HUES48 (cell line): ENCODE measurements at regions not wholly inside any gene's neighbourhood (a gene's known extent, or its start where the extent isn't known, plus 50 kb on each side); places are given as distances from the start of the nearest gene placed in this dataset.
"Not testable (repeated sequence)": the region's sequence is repeated elsewhere in the genome, so short reads cannot be mapped to it uniquely, and the experiment has no call there.

Source experiments
- H3K27ac ChIP-seq: one replicate; pipeline ENCODE4 v1.7.0; 2013; ENCODE audit warnings: low read depth, low read length, inconsistent platforms
- H3K27me3 ChIP-seq: 2 replicates; pipeline ENCODE4 v1.6.1; 2013; ENCODE audit warnings: mild to moderate bottlenecking, low read length; ENCODE audit not compliant: control insufficient read depth, insufficient read depth
- H3K36me3 ChIP-seq: 2 replicates; pipeline ENCODE4 v1.6.1; 2013; ENCODE audit warnings: low read length; ENCODE audit not compliant: control insufficient read depth, insufficient read depth
- H3K4me1 ChIP-seq: 2 replicates; pipeline ENCODE4 v1.6.1; 2013; ENCODE audit warnings: mild to moderate bottlenecking, low read length; ENCODE audit not compliant: control insufficient read depth, insufficient read depth
- H3K4me3 ChIP-seq: 2 replicates; pipeline ENCODE4 v1.5.1; 2013; ENCODE audit warnings: mild to moderate bottlenecking, low read depth, low read length
- H3K9ac ChIP-seq: 2 replicates; pipeline ENCODE4 v1.6.1; 2013; ENCODE audit warnings: mild to moderate bottlenecking, low read depth, low read length, moderate library complexity
- H3K9me3 ChIP-seq: 2 replicates; pipeline ENCODE4 v1.6.1; 2013; ENCODE audit warnings: low read length; ENCODE audit not compliant: control insufficient read depth, insufficient read depth

DNA sequence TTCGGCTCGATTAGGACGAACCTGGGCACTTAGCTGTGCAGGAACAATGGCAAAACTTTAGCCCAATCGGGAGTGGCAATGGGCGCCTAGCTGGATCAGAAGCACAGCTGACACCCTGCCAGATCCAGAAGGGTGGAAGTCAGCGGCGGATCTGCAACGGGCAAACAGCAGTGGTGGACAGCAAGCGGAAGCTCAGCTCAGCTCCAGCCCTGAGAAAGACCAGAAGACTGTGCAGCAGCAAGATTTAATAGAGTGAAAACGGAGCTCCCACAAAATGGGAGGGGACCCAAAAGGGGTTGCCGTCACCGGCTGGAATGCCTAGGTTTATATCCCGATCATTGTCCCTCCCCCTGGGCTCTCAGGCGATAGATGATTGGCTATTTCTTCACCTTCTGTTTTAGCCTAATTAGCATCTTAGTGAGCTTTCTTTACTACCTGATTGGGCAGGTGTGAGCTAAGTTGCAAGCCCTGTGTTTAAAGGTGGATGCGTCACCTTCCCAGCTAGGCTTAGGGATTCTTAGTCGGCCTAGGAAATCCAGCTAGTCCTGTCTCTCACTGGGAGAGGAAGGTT lies 1237.9 kb downstream of the CDH12 start:
- Histone ChIP-seq H3K4me3 (no peak overlapping the region), H3K9me3 (no peaks in the 10 kb centered on the region), H3K4me1 (peaks cover 48% of the 10 kb centered on the region), H3K27ac (peak overlapping the region; percentile 90), H3K27me3 (no peaks in the 10 kb centered on the region), H3K9ac (no peak overlapping the region), H3K36me3 (no peaks in the 10 kb centered on the region)

DNA sequence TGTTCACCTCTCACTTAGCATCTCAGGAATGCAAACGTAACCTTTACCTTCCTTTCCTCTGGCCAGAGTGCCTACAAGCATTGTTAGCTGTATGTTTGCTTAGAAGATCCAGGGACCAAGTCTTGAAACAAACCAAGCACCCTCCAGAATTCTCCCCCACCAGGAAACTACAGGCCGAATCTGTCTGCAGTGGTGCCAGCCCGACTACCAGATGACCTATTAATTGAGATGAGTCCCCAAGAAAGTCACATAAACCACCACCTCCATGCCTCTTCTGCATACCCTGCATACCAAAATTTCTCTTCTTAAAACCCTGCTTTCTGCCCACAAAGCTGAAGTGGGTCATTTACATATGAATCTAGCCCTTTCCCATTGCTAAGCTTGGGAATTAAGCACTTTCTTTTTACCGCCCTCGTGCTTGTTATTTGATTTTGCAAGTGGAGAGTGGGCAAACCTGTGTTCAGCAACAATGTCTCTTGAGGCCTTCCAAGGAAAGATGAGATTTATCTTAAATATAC lies 1239.1 kb downstream of the CDH12 start:
- Histone ChIP-seq H3K27me3 (no peaks in the 10 kb centered on the region), H3K27ac (peak overlapping the region; percentile 90), H3K4me1 (peaks cover 47% of the 10 kb centered on the region), H3K9me3 (no peaks in the 10 kb centered on the region), H3K9ac (peak overlapping the region; percentile 30; the same call in 1 of the 2 replicates), H3K4me3 (peak overlapping the region; percentile 34; the same call in 1 of the 2 replicates), H3K36me3 (no peaks in the 10 kb centered on the region)

DNA sequence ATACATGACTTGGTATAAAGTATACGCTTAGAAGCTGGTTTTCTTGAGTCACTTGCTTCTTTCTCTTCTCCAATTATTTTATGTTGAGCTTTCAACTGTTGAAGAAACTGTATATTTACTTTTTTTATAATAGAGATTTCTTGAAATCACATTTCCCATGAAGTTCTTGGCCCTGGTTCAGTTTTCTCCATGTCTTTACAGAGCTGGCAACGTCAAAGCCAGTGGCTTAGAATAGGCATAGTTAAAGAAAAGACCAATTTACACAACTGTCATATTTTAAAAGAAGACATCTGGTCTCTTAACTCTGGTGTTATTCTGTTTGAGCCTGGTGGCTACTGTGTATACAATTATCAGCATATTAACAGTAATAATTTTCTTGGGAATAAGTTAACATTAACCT lies 1249.3 kb downstream of the CDH12 start:
- no peak overlapping the region for H3K4me3 ChIP-seq
- no peaks in the 10 kb centered on the region for H3K4me1 ChIP-seq
- no peak overlapping the region for H3K9ac ChIP-seq
- no peaks in the 10 kb centered on the region for H3K27me3 ChIP-seq
- no peaks in the 10 kb centered on the region for H3K36me3 ChIP-seq
- no peaks in the 10 kb centered on the region for H3K9me3 ChIP-seq
- no peak overlapping the region for H3K27ac ChIP-seq

DNA sequence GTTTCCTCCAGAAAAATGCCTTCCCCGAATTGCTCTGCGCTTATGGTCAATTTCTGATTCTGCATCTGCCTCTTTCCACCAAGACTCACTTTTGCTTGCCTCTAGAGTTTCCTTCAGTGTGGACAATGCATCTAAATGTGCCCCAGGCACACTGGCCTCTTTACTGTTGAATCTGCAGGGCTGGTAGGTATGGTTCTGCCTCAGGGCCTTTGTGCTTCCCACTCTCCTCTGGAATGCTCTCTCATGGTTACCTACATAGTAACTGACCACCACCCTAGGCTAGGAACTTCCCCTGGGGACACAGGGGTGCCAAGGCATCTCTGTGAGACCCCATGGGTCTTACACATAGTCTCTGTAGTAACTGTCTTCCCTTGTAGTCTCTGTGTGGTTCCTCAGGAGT lies 1258.6 kb downstream of the CDH12 start:
- H3K27me3 ChIP-seq, result no peaks in the 10 kb centered on the region
- no peaks in the 10 kb centered on the region for H3K36me3 ChIP-seq
- H3K27ac ChIP-seq, result no peak overlapping the region

DNA sequence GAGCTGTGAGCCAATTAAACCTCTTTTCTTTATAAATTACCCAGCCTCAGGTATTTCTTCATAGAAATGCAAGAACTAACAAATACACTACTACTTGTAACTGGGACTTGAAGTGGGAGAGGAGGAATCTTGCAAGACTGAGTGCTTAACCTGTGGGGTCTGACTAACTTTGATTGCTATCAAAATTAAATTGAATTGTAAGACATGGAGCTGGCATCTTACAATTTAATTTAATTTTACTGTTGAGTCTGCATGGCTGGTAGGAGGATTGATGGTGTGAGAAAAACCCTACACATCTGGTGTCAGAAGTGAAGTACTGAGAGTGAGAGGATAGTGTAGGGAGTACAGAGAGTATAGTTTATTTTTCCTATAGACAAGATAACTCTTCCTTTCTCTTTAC lies 1259.9 kb downstream of the CDH12 start:
- Histone ChIP-seq H3K9me3 (no peaks in the 10 kb centered on the region), H3K36me3 (no peaks in the 10 kb centered on the region), H3K4me3 (no peak overlapping the region), H3K4me1 (no peaks in the 10 kb centered on the region), H3K9ac (no peak overlapping the region), H3K27me3 (no peaks in the 10 kb centered on the region), H3K27ac (no peak overlapping the region)

More for the DNA sequence above, 1258.6 kb downstream of the CDH12 start:
- H3K4me3 ChIP-seq, result no peak overlapping the region
- H3K9ac ChIP-seq, result no peak overlapping the region
- no peaks in the 10 kb centered on the region for H3K9me3 ChIP-seq
- H3K4me1 ChIP-seq, result no peaks in the 10 kb centered on the region

DNA sequence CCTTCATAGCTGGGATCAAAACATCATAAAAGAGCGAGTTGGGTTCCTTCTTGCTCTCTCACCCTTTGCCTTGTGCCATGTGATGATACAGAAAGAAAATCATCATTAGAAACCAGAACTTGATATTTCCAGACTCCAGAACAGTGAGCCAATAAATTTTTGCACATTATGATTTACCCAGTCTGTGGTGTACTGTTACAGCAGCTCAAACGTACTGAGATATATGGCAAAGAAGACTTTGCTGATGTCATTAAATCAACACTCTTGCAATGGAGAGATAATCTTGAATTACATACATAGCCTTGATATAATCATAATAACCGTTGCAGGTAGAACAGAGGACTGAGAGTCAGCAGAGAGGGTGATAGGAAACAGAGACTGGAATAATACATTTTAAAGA lies 1271.6 kb downstream of the CDH12 start:
- H3K4me1 ChIP-seq, result no peaks in the 10 kb centered on the region; the same call in 1 of the 2 replicates
- no peak overlapping the region for H3K9ac ChIP-seq
- H3K27ac ChIP-seq, result no peak overlapping the region
- H3K9me3 ChIP-seq, result no peaks in the 10 kb centered on the region
- H3K27me3 ChIP-seq, result no peaks in the 10 kb centered on the region
- no peak overlapping the region for H3K4me3 ChIP-seq
- no peaks in the 10 kb centered on the region for H3K36me3 ChIP-seq

DNA sequence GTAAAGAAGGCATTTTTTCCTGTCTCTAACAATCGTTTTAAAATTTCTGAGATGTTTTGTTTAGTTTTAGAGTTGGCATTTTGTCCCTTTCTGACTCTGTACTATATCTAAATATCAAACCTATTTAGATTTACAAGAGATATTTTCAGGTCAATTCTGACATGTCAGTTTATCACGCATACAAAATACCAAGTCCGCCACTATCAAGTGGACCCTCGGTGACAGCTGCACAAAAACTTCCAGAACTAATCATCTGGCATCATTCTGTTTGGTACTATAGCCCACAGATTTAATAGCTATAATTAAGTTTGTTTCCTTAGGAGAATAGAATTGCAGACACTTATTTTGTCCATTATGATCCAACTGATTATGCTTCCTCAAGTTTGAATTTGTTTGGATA lies 1278.2 kb downstream of the CDH12 start:
- Histone ChIP-seq H3K4me1 (no peaks in the 10 kb centered on the region), H3K36me3 (no peaks in the 10 kb centered on the region), H3K4me3 (no peak overlapping the region)

DNA sequence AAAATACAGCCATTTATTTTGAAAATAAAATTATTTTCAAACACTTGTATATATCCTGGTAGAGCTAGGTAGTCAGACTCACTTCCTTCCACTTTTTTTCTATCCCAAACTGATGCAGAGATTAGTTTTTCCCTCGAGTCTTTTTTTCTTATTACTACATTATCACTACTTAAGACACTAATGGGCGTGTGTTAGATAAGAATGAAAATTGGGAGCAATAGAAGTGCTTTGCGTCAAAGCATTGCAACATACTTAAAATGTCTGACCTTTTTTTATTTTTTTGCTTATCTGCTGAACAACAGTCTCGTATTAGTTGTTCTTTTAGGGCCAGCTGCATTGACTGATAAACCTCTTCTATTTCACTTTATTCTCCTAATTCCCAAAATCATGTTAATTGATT lies 1278.7 kb downstream of the CDH12 start:
- no peaks in the 10 kb centered on the region for H3K36me3 ChIP-seq
- H3K4me1 ChIP-seq, result no peaks in the 10 kb centered on the region
- no peak overlapping the region for H3K27ac ChIP-seq
- H3K9me3 ChIP-seq, result no peaks in the 10 kb centered on the region
- no peaks in the 10 kb centered on the region for H3K27me3 ChIP-seq
- H3K4me3 ChIP-seq, result no peak overlapping the region
- no peak overlapping the region for H3K9ac ChIP-seq

More for the DNA sequence above, 1278.2 kb downstream of the CDH12 start:
- no peaks in the 10 kb centered on the region for H3K27me3 ChIP-seq
- H3K9me3 ChIP-seq, result no peaks in the 10 kb centered on the region
- H3K27ac ChIP-seq, result no peak overlapping the region
- no peak overlapping the region for H3K9ac ChIP-seq

DNA sequence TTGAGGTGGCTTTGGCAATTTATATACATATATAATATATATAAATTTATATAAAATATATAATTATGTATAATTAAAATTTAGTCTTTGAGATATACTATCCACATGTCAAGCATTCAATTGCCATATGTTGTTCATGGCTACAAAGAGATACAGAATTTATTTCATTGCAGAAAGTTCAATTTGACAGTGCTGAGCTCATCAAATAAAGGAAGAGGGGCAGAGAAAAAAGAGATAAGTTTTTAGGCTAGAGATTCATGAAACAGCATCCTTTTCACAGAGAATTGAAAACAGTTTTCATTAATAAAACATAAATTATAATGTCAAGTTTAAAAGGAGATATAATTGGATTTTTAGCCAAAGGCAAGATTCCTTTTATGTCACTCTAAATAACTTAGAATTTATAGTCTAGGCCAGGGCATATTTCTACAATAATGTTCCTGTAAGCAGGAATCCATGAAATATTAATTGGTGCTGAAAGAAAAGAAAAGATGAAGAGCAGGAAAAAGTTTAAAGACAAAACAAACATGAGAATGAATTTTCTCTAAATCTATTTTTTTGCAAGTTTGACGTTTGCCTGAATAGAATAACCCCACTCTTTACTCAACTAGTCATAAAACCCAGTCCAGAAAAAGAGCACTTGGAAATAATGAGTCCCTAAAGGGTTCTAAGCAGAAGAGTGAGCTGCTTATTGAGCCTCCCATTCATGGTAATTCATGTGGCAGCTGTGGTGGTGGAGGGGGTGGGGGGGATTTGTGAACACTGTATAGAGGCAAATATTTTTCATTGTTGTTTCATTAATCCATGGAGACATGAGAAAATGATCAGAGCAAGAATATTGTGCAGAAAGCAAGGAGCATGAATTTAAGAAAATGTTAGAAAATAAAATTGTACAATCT lies 1279.5 kb downstream of the CDH12 start:
- Histone ChIP-seq H3K27me3 (no peaks in the 10 kb centered on the region), H3K27ac (no peak overlapping the region), H3K36me3 (no peaks in the 10 kb centered on the region), H3K4me1 (no peaks in the 10 kb centered on the region), H3K9me3 (no peaks in the 10 kb centered on the region), H3K9ac (no peak overlapping the region), H3K4me3 (no peak overlapping the region)

DNA sequence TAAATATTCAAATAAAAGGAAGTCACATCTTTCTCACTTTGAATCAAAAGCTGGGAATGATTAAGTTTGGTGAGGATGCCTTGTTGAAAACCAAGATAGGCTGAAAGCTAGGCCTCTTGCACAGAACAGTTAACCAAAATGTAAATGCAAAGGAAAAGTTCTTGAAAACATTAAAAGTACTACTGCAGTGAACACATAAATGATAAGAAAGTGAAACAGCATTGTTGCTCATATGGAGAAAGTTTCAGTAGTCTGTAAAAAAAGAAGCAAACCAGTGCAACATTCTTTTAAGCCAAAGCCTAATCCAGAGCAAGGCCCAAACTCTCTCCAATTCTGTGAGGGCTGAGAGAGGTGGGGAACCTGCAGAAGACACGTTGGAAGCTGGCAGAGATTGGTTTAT lies 1281.9 kb downstream of the CDH12 start:
- not testable (repeated sequence) for H3K27me3 ChIP-seq, H3K27ac ChIP-seq, H3K4me1 ChIP-seq, H3K4me3 ChIP-seq, H3K9ac ChIP-seq, H3K36me3 ChIP-seq, H3K9me3 ChIP-seq

DNA sequence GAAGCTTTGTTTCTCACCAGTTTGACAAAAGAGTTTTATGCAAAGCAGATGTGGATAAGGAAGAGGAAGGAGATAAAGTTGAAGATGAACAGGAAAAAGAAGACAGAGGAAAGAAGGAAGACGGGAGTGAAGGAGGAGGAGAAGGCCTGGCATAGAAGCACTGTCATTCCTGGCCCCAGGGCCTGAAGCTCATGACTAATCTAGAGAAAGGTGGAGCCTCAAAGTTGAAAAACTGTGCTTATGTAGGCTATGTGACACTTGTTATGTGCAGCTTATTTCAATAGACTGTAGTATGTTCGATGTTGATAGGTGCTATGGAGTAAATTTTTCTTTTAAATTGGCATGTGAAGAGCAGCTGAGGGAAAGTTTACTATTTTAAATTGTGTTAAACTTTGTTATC lies 1294.0 kb downstream of the CDH12 start:
- H3K36me3 ChIP-seq, H3K9me3 ChIP-seq, H3K27ac ChIP-seq, H3K4me1 ChIP-seq, H3K4me3 ChIP-seq, H3K9ac ChIP-seq, H3K27me3 ChIP-seq: not testable (repeated sequence)
